A549 (cell line): ENCODE measurements at regions not wholly inside any gene's neighbourhood (a gene's known extent, or its start where the extent isn't known, plus 50 kb on each side); places are given as distances from the start of the nearest gene placed in this dataset.

Experiments used
- ATAC-seq, 2 experiments: fragments of 200-7000 bp in 1 of 2; fragments of >200 bp in 1 of 2; cut with Nextera tagmentation in 1 of 2; cut with Tn5 transposase in 1 of 2; 3 replicates each; pipeline versions ENCODE4 v1.8.0 to v1.9.1; 2018 to 2020; ENCODE audit warnings: mild to moderate bottlenecking in 1 of 2, moderate library complexity in 1 of 2
- CTCF ChIA-PET: fragments of 300-600 bp; sonication (Branson Sonifier 250); formaldehyde crosslinking; extraction: SDS; loops from one replicate; lab custom pipeline; 2021; ENCODE audit warnings: antibody characterized with exemption, inconsistent platforms; lab: Yijun Ruan, JAX
- POLR2A ChIA-PET: fragments of 350-600 bp; formaldehyde crosslinking; extraction: SDS; loops from one replicate; lab custom pipeline; 2021; ENCODE audit warnings: antibody characterized with exemption, inconsistent platforms; lab: Yijun Ruan, JAX
- DNase-seq, 2 experiments: peaks; one replicate each; pipeline versions ENCODE4 v3.0.0 to v3.0.0-alpha.2; 2011 to 2016; ENCODE audit warnings: low read depth in 1 of 2, low spot score in 1 of 2
- FAIRE-seq: peaks from 2 replicates; lab custom pipeline; 2011; peaks lifted over from hg19 to GRCh38; lab: Jason Lieb, UNC
- H3K27ac ChIP-seq, 2 experiments: fragments of >200 bp; sonication (Bioruptor Twin); formaldehyde crosslinking; 3 replicates each; pipeline ENCODE4 v1.5.1; 2016 to 2017
- H3K4me1 ChIP-seq: fragments of >200 bp; sonication (Bioruptor Twin); formaldehyde crosslinking; 3 replicates; pipeline ENCODE4 v1.6.1; 2016
- H3K4me2 ChIP-seq: fragments of >200 bp; sonication (Bioruptor Twin); formaldehyde crosslinking; 3 replicates; pipeline ENCODE4 v1.6.1; 2016
- H3K4me3 ChIP-seq: fragments of >200 bp; sonication (Bioruptor Twin); formaldehyde crosslinking; 3 replicates; pipeline ENCODE4 v1.5.1; 2016
- H3K9me3 ChIP-seq: fragments of >200 bp; sonication (Bioruptor Twin); formaldehyde crosslinking; 3 replicates; pipeline ENCODE4 v1.6.1; 2016
- BHLHE40 ChIP-seq: IDR thresholded peaks from 2 replicates; pipeline ENCODE4 v1.6.1; 2012; ENCODE audit warnings: low read depth, low read length, inconsistent platforms
- CHD4 ChIP-seq: fragments of 200-600 bp; sonication (generic); IDR thresholded peaks from 2 replicates; pipeline ENCODE4 v1.6.1; 2016; ENCODE audit warnings: antibody characterized with exemption, mild to moderate bottlenecking, borderline replicate concordance
- FOSB ChIP-seq: fragments of 250-450 bp; sonication (Bioruptor Pico); IDR thresholded peaks from 2 replicates; pipeline ENCODE4 v1.5.0; 2020; ENCODE audit warnings: mild to moderate bottlenecking, moderate library complexity
- FOSL2 ChIP-seq, 2 experiments: fragments of 450-650 bp in 1 of 2; fragments of >200 bp in 1 of 2; sonication (Bioruptor Twin) in 1 of 2; formaldehyde crosslinking; IDR thresholded peaks; 2 replicates each; pipeline versions ENCODE4 v1.5.0 to v1.6.1; 2016 to 2020; ENCODE audit warnings: mild to moderate bottlenecking in 1 of 2, moderate library complexity in 1 of 2
- GATA3 ChIP-seq: IDR thresholded peaks from 2 replicates; pipeline ENCODE4 v1.6.1; 2012; ENCODE audit warnings: borderline replicate concordance
- HEYL ChIP-seq: fragments of 250-450 bp; sonication (Bioruptor Pico); IDR thresholded peaks from 2 replicates; pipeline ENCODE4 v1.8.0; 2021; ENCODE audit warnings: mild to moderate bottlenecking, moderate library complexity
- HOXB13 ChIP-seq: fragments of 250-450 bp; sonication (Bioruptor Pico); IDR thresholded peaks from 2 replicates; pipeline ENCODE4 v1.5.0; 2020; ENCODE audit warnings: low read depth, mild to moderate bottlenecking, moderate library complexity
- JUNB ChIP-seq: fragments of >200 bp; sonication (Bioruptor Twin); formaldehyde crosslinking; IDR thresholded peaks from 2 replicates; pipeline ENCODE4 v1.6.1; 2016
- KDM1A ChIP-seq: fragments of 200-600 bp; sonication (generic); IDR thresholded peaks from 2 replicates; pipeline ENCODE4 v1.6.1; 2016; ENCODE audit warnings: low read depth, mild to moderate bottlenecking
- MAFK ChIP-seq: fragments of 450-650 bp; IDR thresholded peaks from 2 replicates; pipeline ENCODE4 v1.6.1; 2014; ENCODE audit not compliant: partially characterized antibody
- NFE2L2 ChIP-seq: fragments of 150-350 bp; conservative IDR thresholded peaks from 2 replicates; pipeline ENCODE4 v1.6.1; 2014; ENCODE audit warnings: low read length
- NR3C1 ChIP-seq: fragments of >200 bp; sonication (Bioruptor Twin); formaldehyde crosslinking; IDR thresholded peaks from 3 replicates; pipeline ENCODE4 v1.6.1; 2017
- POLR2AphosphoS2 ChIP-seq: conservative IDR thresholded peaks from 2 replicates; pipeline ENCODE4 v1.6.1; 2012; ENCODE audit warnings: low read length, improper control_type of control experiment, inconsistent platforms
- RAD21 ChIP-seq, 2 experiments: fragments of >200 bp in 1 of 2; sonication (Bioruptor Twin) in 1 of 2; formaldehyde crosslinking in 1 of 2; IDR thresholded peaks in 1 of 2; conservative IDR thresholded peaks in 1 of 2; 2 replicates in 1 of 2; 3 replicates in 1 of 2; pipeline ENCODE4 v1.6.1; 2012 to 2018; ENCODE audit warnings: inconsistent platforms in 1 of 2
- RFX5 ChIP-seq: fragments of 450-650 bp; IDR thresholded peaks from 2 replicates; pipeline ENCODE4 v1.7.1; 2014; ENCODE audit warnings: antibody characterized with exemption, mild to moderate bottlenecking, moderate library complexity
- RNF2 ChIP-seq: fragments of 200-600 bp; sonication (generic); IDR thresholded peaks from 2 replicates; pipeline ENCODE4 v1.6.1; 2016; ENCODE audit warnings: low read depth, mild to moderate bottlenecking, antibody characterized with exemption, moderate library complexity, borderline replicate concordance
- ZC3H11A ChIP-seq: fragments of 450-650 bp; IDR thresholded peaks from 2 replicates; pipeline ENCODE4 v1.6.1; 2014; ENCODE audit warnings: antibody characterized with exemption, mild to moderate bottlenecking
- ZFP36 ChIP-seq: fragments of 450-650 bp; IDR thresholded peaks from 2 replicates; pipeline ENCODE4 v1.6.1; 2014; ENCODE audit warnings: borderline replicate concordance; ENCODE audit not compliant: partially characterized antibody
- WGBS: methylation state at CpG from one replicate; pipeline ENCODE4 v1.1.6; 2017; ENCODE audit errors: missing lambda C conversion rate; 5-methylcytosine and 5-hydroxymethylcytosine counted together
- TF ChIP-seq, protein P1 (sequence below): fragments of 150-350 bp; IDR thresholded peaks from 2 replicates; pipeline ENCODE4 v1.6.1; 2014; ENCODE audit warnings: low read depth, mild to moderate bottlenecking, low read length
- TF ChIP-seq, protein P2 (sequence below): fragments of 250-450 bp; sonication (Bioruptor Pico); IDR thresholded peaks from 2 replicates; pipeline ENCODE4 v1.5.0; 2021; ENCODE audit warnings: mild to moderate bottlenecking, moderate library complexity, borderline replicate concordance
- TF ChIP-seq, protein P3 (sequence below): fragments of >200 bp; sonication (Bioruptor Twin); formaldehyde crosslinking; IDR thresholded peaks from 2 replicates; pipeline ENCODE4 v1.6.1; 2016
- TF ChIP-seq, protein P4 (sequence below): fragments of >200 bp; sonication (Bioruptor Twin); formaldehyde crosslinking; IDR thresholded peaks from 3 replicates; pipeline ENCODE4 v1.5.1; 2016

DNA sequence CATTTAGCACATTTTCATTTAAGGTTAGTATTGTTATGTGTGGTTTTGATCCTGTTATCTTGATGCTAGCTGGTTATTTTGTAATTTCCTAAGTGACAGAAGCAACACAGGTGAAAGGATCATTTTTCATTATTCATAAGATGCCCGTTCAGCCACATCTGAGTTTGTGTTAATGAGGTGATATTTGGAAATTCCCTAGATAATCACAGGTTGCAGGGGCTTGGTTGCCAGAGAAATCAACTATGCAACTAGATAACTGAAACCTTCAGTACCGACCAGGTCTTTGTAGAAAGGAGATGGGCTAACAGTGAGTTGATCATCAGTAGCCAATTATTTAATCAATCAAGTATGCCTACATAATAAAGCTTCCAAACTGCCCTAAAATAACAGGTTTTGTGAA lies 121.3 kb upstream of the UFM1 start:
- H3K4me1 ChIP-seq = no peaks in the 10 kb centered on the region
- H3K4me2 ChIP-seq = no peak overlapping the region
- no peak for ATAC-seq
- no peak for FAIRE-seq
- TF ChIP-seq POLR2AphosphoS2 (no peak), FOSL2 (IDR thresholded peaks at IDR 0.05) (no peak), FOSL2 (CRISPR knock-in tag; IDR thresholded peaks at IDR 0.05) (no peak), NR3C1 (no peak), JUNB (no peak), GATA3 (no peak), FOSB (CRISPR knock-in tag) (no peak), RFX5 (no peak), ZC3H11A (no peak), MAFK (no peak), RAD21 (conservative IDR thresholded peaks at IDR 0.05 in 1 of 2, IDR thresholded peaks at IDR 0.05 in 1 of 2) (no peak), HEYL (CRISPR knock-in tag) (no peak), CHD4 (no peak), HOXB13 (no peak), RNF2 (no peak), KDM1A (no peak), BHLHE40 (no peak)
- TF ChIP-seq, protein P1, sequence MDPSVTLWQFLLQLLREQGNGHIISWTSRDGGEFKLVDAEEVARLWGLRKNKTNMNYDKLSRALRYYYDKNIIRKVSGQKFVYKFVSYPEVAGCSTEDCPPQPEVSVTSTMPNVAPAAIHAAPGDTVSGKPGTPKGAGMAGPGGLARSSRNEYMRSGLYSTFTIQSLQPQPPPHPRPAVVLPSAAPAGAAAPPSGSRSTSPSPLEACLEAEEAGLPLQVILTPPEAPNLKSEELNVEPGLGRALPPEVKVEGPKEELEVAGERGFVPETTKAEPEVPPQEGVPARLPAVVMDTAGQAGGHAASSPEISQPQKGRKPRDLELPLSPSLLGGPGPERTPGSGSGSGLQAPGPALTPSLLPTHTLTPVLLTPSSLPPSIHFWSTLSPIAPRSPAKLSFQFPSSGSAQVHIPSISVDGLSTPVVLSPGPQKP = no peak
- TF ChIP-seq, protein P2, sequence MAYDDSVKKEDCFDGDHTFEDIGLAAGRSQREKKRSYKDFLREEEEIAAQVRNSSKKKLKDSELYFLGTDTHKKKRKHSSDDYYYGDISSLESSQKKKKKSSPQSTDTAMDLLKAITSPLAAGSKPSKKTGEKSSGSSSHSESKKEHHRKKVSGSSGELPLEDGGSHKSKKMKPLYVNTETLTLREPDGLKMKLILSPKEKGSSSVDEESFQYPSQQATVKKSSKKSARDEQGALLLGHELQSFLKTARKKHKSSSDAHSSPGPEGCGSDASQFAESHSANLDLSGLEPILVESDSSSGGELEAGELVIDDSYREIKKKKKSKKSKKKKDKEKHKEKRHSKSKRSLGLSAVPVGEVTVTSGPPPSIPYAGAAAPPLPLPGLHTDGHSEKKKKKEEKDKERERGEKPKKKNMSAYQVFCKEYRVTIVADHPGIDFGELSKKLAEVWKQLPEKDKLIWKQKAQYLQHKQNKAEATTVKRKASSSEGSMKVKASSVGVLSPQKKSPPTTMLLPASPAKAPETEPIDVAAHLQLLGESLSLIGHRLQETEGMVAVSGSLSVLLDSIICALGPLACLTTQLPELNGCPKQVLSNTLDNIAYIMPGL (CRISPR knock-in tag) = no peak
- TF ChIP-seq, protein P3, sequence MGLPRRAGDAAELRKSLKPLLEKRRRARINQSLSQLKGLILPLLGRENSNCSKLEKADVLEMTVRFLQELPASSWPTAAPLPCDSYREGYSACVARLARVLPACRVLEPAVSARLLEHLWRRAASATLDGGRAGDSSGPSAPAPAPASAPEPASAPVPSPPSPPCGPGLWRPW = no peak
- 8% methylated on average over 2 of the region's 2 CpGs for WGBS
- CTCF ChIA-PET = no interaction called here
- no peak for DNase-seq
- POLR2A ChIA-PET = no interaction called here
- no peak overlapping the region for H3K4me3 ChIP-seq
- H3K27ac ChIP-seq = no peak overlapping the region
- no peaks in the 10 kb centered on the region for H3K9me3 ChIP-seq

DNA sequence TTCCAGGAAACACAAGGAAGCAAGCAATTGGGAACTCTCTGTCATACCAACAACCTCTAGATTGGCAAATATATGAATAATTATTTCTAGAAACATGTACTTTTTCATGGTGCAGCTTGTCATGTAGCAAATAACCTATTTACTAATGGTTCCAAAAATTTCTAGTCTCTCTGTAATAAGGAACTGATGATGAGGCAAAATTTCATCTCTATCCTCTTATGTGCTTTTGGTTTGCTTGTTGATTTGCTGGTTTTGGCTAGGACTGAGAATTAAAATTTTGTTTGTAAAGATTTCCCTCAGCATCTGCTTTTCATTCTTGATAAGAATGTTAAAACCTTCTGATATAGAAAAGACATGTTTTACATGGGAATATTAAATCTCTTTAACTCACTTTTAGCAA lies 123.2 kb upstream of the UFM1 start:
- Histone ChIP-seq H3K4me3 (no peak overlapping the region), H3K4me1 (no peaks in the 10 kb centered on the region), H3K9me3 (no peaks in the 10 kb centered on the region), H3K4me2 (no peak overlapping the region), H3K27ac (no peak overlapping the region)
- no peak for FAIRE-seq
- TF ChIP-seq POLR2AphosphoS2 = no peak
- TF ChIP-seq, protein P4, sequence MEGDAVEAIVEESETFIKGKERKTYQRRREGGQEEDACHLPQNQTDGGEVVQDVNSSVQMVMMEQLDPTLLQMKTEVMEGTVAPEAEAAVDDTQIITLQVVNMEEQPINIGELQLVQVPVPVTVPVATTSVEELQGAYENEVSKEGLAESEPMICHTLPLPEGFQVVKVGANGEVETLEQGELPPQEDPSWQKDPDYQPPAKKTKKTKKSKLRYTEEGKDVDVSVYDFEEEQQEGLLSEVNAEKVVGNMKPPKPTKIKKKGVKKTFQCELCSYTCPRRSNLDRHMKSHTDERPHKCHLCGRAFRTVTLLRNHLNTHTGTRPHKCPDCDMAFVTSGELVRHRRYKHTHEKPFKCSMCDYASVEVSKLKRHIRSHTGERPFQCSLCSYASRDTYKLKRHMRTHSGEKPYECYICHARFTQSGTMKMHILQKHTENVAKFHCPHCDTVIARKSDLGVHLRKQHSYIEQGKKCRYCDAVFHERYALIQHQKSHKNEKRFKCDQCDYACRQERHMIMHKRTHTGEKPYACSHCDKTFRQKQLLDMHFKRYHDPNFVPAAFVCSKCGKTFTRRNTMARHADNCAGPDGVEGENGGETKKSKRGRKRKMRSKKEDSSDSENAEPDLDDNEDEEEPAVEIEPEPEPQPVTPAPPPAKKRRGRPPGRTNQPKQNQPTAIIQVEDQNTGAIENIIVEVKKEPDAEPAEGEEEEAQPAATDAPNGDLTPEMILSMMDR = no peak
- TF ChIP-seq MAFK = peak; percentile 50
- TF ChIP-seq NFE2L2 = no peak
- no peak for TF ChIP-seq ZFP36
- DNase-seq = no peak
- no peak for ATAC-seq
- ChIA-PET POLR2A (no interaction called here), CTCF (no interaction called here)
